Endothelial cell of umbilical vein (primary cell): ENCODE measurements at regions not wholly inside any gene's neighbourhood (a gene's known extent, or its start where the extent isn't known, plus 50 kb on each side); places are given as distances from the start of the nearest gene placed in this dataset.

Source experiments
- BruUV-seq: library from RNA; stranded (reverse); fragments of 400-500 nt; replicated peaks from 2 replicates; lab custom pipeline; 2021; lab: Mats Ljungman, UMichigan
- CTCF ChIA-PET: fragments of 300-600, 350-600 bp; sonication (Branson Sonifier 250); formaldehyde crosslinking; loops from one replicate; lab custom pipeline; 2021; ENCODE audit warnings: antibody characterized with exemption, inconsistent platforms; lab: Charles Lee
- POLR2A ChIA-PET: fragments of 300-600, 350-600 bp; sonication (Branson Sonifier 250); formaldehyde crosslinking; loops from one replicate; lab custom pipeline; 2021; ENCODE audit warnings: antibody characterized with exemption, inconsistent platforms; lab: Charles Lee
- DNase-seq: peaks from one replicate; pipeline ENCODE4 v3.0.0-alpha.2; 2011; ENCODE audit warnings: low read depth, low spot score
- FAIRE-seq: peaks from 2 replicates; lab custom pipeline; 2011; peaks lifted over from hg19 to GRCh38; lab: Jason Lieb, UNC
- H2AFZ ChIP-seq: 2 replicates; pipeline ENCODE4 v1.6.0; 2012; ENCODE audit warnings: low read depth, low read length, control low read depth, inconsistent platforms
- H3K27ac ChIP-seq: 2 replicates; pipeline ENCODE4 v1.5.1; 2011; ENCODE audit warnings: low read depth, mild to moderate bottlenecking, control low read depth, low read length, moderate library complexity; ENCODE audit not compliant: insufficient read depth
- H3K27me3 ChIP-seq, 2 experiments: 2 replicates each; pipeline versions ENCODE4 v1.6.0 to v1.6.1; 2011; ENCODE audit warnings: low read length in 2 of 2, mixed read lengths in 1 of 2; ENCODE audit not compliant: control insufficient read depth in 2 of 2, insufficient read depth in 2 of 2
- H3K36me3 ChIP-seq, 2 experiments: 2 replicates in 1 of 2; 3 replicates in 1 of 2; pipeline ENCODE4 v1.5.1; 2011; ENCODE audit warnings: low read length in 2 of 2, mild to moderate bottlenecking in 1 of 2, moderate library complexity in 1 of 2; ENCODE audit not compliant: control insufficient read depth in 2 of 2, insufficient read depth in 2 of 2; ENCODE audit errors: extremely low read depth in 1 of 2
- H3K4me1 ChIP-seq: 3 replicates; pipeline ENCODE4 v1.5.1; 2011; ENCODE audit warnings: mild to moderate bottlenecking, low read length; ENCODE audit not compliant: control insufficient read depth, insufficient read depth; ENCODE audit errors: extremely low read depth
- H3K4me2 ChIP-seq: 2 replicates; pipeline ENCODE4 v1.6.1; 2011; ENCODE audit warnings: low read length, control low read depth, mixed read lengths; ENCODE audit not compliant: insufficient read depth
- H3K4me3 ChIP-seq, 3 experiments: fragments of 200-600 bp in 1 of 3; sonication (generic), shearing (Covaris generic) in 1 of 3; replicated peaks in 1 of 3; 2 replicates each; pipeline ENCODE4 v1.5.1; 2011 to 2016; ENCODE audit warnings: control low read depth in 3 of 3, low read length in 3 of 3, mild to moderate bottlenecking in 2 of 3, inconsistent platforms in 1 of 3, low read depth in 1 of 3, moderate library complexity in 1 of 3; ENCODE audit not compliant: insufficient read depth in 1 of 3
- H3K79me2 ChIP-seq: 2 replicates; pipeline ENCODE4 v1.6.0; 2012; ENCODE audit warnings: low read length, inconsistent platforms; ENCODE audit not compliant: control insufficient read depth, insufficient read depth
- H3K9ac ChIP-seq: replicated peaks from 2 replicates; pipeline ENCODE3; 2011; ENCODE audit warnings: low read length, control low read depth; ENCODE audit not compliant: insufficient read depth; ENCODE audit errors: extremely low read depth
- H3K9me1 ChIP-seq: replicated peaks from 3 replicates; pipeline ENCODE4 v1.6.0; 2011; ENCODE audit warnings: mild to moderate bottlenecking, low read length; ENCODE audit not compliant: control insufficient read depth, insufficient read depth; ENCODE audit errors: extremely low read depth
- H3K9me3 ChIP-seq: replicated peaks from 2 replicates; pipeline ENCODE4 v1.5.1; 2012; ENCODE audit warnings: low read length, inconsistent platforms; ENCODE audit not compliant: control insufficient read depth, insufficient read depth
- H4K20me1 ChIP-seq: replicated peaks from 2 replicates; pipeline ENCODE3; 2011; ENCODE audit warnings: mild to moderate bottlenecking, low read length; ENCODE audit not compliant: control insufficient read depth, insufficient read depth; ENCODE audit errors: extremely low read depth
- EZH2 ChIP-seq: IDR thresholded peaks from 2 replicates; pipeline ENCODE4 v1.6.1; 2012; ENCODE audit warnings: borderline replicate concordance, low read depth, mild to moderate bottlenecking, moderate library complexity, low read length, inconsistent platforms; ENCODE audit not compliant: severe bottlenecking
- FOS ChIP-seq: IDR thresholded peaks from 2 replicates; pipeline ENCODE4 v1.6.1; 2011; ENCODE audit warnings: mild to moderate bottlenecking, low read length, moderate library complexity, borderline replicate concordance; ENCODE audit not compliant: insufficient read depth
- GATA2 ChIP-seq: IDR thresholded peaks from 2 replicates; pipeline ENCODE4 v1.7.0; 2011; ENCODE audit warnings: low read depth, mild to moderate bottlenecking, moderate library complexity, mixed read lengths, low read length; ENCODE audit not compliant: insufficient read length, insufficient read depth
- JUN ChIP-seq: IDR thresholded peaks from 2 replicates; pipeline ENCODE4 v1.6.1; 2011; ENCODE audit warnings: borderline replicate concordance, low read depth; ENCODE audit not compliant: insufficient read length, insufficient read depth
- POLR2A ChIP-seq: IDR thresholded peaks from 2 replicates; pipeline ENCODE4 v1.6.1; 2012; ENCODE audit warnings: low read depth, mild to moderate bottlenecking, control low read depth, low read length
- POLR2AphosphoS5 ChIP-seq: IDR thresholded peaks from 2 replicates; pipeline ENCODE4 v1.6.1; 2012; ENCODE audit warnings: low read depth, mild to moderate bottlenecking, control low read depth, low read length, moderate library complexity; ENCODE audit not compliant: insufficient read depth
- dilution Hi-C: fragments of 300-500 bp; cut with MboI; formaldehyde crosslinking; loops from one replicate; pipeline ENCODE4 v1.15.0; 2019; ENCODE audit warnings: low sequenced_read_pairs; ENCODE audit not compliant: extremely low pct_ligation_motif_present
- intact Hi-C: fragments of 100-400 bp; cut with micrococcal nuclease; formaldehyde crosslinking; loops from one replicate; pipeline ENCODE4 v1.10.0; 2022
- TF ChIP-seq, protein P1 (sequence below): IDR thresholded peaks from 2 replicates; pipeline ENCODE4 v1.6.1; 2011; ENCODE audit not compliant: insufficient read depth, insufficient read length
- TF ChIP-seq, protein P2 (sequence below), 2 donors: IDR thresholded peaks; 1 replicate in 1 of 2; 2 replicates in 1 of 2; pipeline ENCODE4 v1.5.1; 2011; ENCODE audit warnings: low read length in 2 of 2, mild to moderate bottlenecking in 2 of 2, moderate library complexity in 2 of 2, control low read depth in 1 of 2, inconsistent platforms in 1 of 2, low read depth in 1 of 2; ENCODE audit not compliant: insufficient read depth in 1 of 2; ENCODE audit errors: extremely low read depth in 1 of 2

DNA sequence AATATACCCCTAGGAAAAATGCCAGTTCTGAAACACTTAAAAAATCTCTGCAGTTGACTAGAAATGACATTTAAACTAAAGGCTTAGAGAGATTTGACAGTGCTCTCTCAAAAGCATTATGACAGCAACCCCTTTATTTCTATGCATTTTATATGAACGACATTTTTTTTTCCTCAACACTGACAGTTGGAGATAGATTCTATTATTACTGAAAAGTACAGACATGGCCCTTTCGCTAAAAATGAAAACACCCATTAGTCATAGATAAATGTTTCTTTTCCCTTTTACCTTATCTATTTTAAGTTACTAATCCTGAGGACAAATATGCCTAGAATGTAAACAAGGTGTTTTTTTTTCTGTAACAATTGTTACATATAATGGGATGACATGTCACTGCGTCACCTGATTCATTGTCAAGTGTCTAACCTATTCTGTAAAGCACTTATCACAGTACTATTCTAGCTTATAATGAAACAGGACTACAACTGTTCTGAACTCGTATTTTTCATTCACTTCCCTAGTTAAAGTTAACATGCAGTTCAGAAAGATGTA is 1169.6 kb upstream of the CRIM1 start:
- no peak for DNase-seq
- H3K4me2 ChIP-seq, result no peak overlapping the region
- H3K4me3 ChIP-seq, result no peak overlapping the region
- TF ChIP-seq POLR2A, result no peak
- no peak for TF ChIP-seq JUN
- TF ChIP-seq POLR2AphosphoS5, result no peak
- no peak for TF ChIP-seq EZH2
- TF ChIP-seq GATA2, result no peak
- TF ChIP-seq, protein P1, sequence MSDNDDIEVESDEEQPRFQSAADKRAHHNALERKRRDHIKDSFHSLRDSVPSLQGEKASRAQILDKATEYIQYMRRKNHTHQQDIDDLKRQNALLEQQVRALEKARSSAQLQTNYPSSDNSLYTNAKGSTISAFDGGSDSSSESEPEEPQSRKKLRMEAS, result no peak
- TF ChIP-seq, protein P2, sequence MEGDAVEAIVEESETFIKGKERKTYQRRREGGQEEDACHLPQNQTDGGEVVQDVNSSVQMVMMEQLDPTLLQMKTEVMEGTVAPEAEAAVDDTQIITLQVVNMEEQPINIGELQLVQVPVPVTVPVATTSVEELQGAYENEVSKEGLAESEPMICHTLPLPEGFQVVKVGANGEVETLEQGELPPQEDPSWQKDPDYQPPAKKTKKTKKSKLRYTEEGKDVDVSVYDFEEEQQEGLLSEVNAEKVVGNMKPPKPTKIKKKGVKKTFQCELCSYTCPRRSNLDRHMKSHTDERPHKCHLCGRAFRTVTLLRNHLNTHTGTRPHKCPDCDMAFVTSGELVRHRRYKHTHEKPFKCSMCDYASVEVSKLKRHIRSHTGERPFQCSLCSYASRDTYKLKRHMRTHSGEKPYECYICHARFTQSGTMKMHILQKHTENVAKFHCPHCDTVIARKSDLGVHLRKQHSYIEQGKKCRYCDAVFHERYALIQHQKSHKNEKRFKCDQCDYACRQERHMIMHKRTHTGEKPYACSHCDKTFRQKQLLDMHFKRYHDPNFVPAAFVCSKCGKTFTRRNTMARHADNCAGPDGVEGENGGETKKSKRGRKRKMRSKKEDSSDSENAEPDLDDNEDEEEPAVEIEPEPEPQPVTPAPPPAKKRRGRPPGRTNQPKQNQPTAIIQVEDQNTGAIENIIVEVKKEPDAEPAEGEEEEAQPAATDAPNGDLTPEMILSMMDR (IDR thresholded peaks at IDR 0.05; ENCODE audit: extremely low read depth in 1 of 2, insufficient read depth in 1 of 2, low read depth in 1 of 2, low read length in 2 of 2), result no peak
- no peak for TF ChIP-seq FOS
- ChIA-PET CTCF (no interaction called here), POLR2A (no interaction called here)
- dilution Hi-C loops, result no loop called here
- no peaks in the 10 kb centered on the region for H3K4me1 ChIP-seq
- no peaks in the 10 kb centered on the region for H3K9me3 ChIP-seq
- BruUV-seq, result no TSS peak
- no peaks in the 10 kb centered on the region for H3K9me1 ChIP-seq
- intact Hi-C loops, result no loop called here
- H3K36me3 ChIP-seq, result no peaks in the 10 kb centered on the region
- H2AFZ ChIP-seq, result no peak overlapping the region
- H3K9ac ChIP-seq, result no peak overlapping the region
- no peaks in the 10 kb centered on the region for H3K79me2 ChIP-seq
- no peak overlapping the region for H3K27ac ChIP-seq
- no peaks in the 10 kb centered on the region for H3K27me3 ChIP-seq
- H4K20me1 ChIP-seq, result no peaks in the 10 kb centered on the region
- no peak for FAIRE-seq
